Neural cell (in vitro differentiated cells): ENCODE measurements at regions not wholly inside any gene's neighbourhood (a gene's known extent, or its start where the extent isn't known, plus 50 kb on each side); places are given as distances from the start of the nearest gene placed in this dataset.

Source experiments
- H2AFZ ChIP-seq: fragments of 200-600, 300-800 bp; sonication (generic), shearing (Covaris generic); 2 replicates; pipeline ENCODE4 v1.6.0; 2014; ENCODE audit warnings: low read depth, mild to moderate bottlenecking, antibody characterized with exemption, low read length, moderate library complexity
- H3F3A ChIP-seq: fragments of 200-600 bp; shearing (Covaris generic); 2 replicates; pipeline ENCODE4 v1.6.1; 2016; ENCODE audit warnings: mild to moderate bottlenecking, moderate library complexity, mixed read lengths, antibody characterized with exemption, low read length; ENCODE audit not compliant: insufficient read depth, poor library complexity, severe bottlenecking
- H3K27ac ChIP-seq: fragments of 200-600, 300-800 bp; sonication (generic), shearing (Covaris generic); 2 replicates; pipeline ENCODE4 v1.5.1; 2014; ENCODE audit warnings: mild to moderate bottlenecking, low read length, moderate library complexity
- H3K27me3 ChIP-seq: fragments of 300-800, 200-600 bp; sonication (generic), shearing (Covaris generic); 2 replicates; pipeline ENCODE4 v1.6.0; 2014; ENCODE audit warnings: mild to moderate bottlenecking, low read depth, low read length, moderate library complexity; ENCODE audit not compliant: insufficient read depth
- H3K36me3 ChIP-seq: fragments of 300-800, 200-600 bp; sonication (generic), shearing (Covaris generic); 2 replicates; pipeline ENCODE4 v1.5.1; 2014; ENCODE audit warnings: mild to moderate bottlenecking, antibody characterized with exemption, low read length, moderate library complexity; ENCODE audit not compliant: insufficient read depth
- H3K4me2 ChIP-seq: fragments of 300-800, 200-600 bp; sonication (generic), shearing (Covaris generic); 2 replicates; pipeline ENCODE4 v1.6.0; 2014; ENCODE audit warnings: mild to moderate bottlenecking, low read length
- H3K4me3 ChIP-seq: fragments of 300-800, 200-600 bp; sonication (generic), shearing (Covaris generic); 2 replicates; pipeline ENCODE4 v1.5.1; 2014; ENCODE audit warnings: mild to moderate bottlenecking, low read length, moderate library complexity
- H3K79me2 ChIP-seq: fragments of 200-600 bp; shearing (Covaris generic); replicated peaks from 2 replicates; pipeline ENCODE4 v1.6.0; 2014; ENCODE audit warnings: mild to moderate bottlenecking, low read length, moderate library complexity; ENCODE audit not compliant: insufficient read depth
- H3K9ac ChIP-seq: fragments of 300-800, 200-600 bp; sonication (generic), shearing (Covaris generic); 2 replicates; pipeline ENCODE4 v1.6.1; 2016; ENCODE audit warnings: mild to moderate bottlenecking, low read length, mixed read lengths
- H3K9me2 ChIP-seq: fragments of 200-600 bp; shearing (Covaris generic); 2 replicates; pipeline ENCODE4 v1.6.1; 2016; ENCODE audit warnings: mild to moderate bottlenecking, low read length, mixed read lengths; ENCODE audit not compliant: insufficient read depth
- H3K9me3 ChIP-seq: fragments of 200-600, 300-800 bp; sonication (generic), shearing (Covaris generic); 2 replicates; pipeline ENCODE4 v1.6.1; 2016; ENCODE audit warnings: mild to moderate bottlenecking, mixed run types, low read length, moderate library complexity, mixed read lengths
- H4K20me1 ChIP-seq: fragments of 200-600 bp; shearing (Covaris generic); 2 replicates; pipeline ENCODE4 v1.6.1; 2016; ENCODE audit warnings: mild to moderate bottlenecking, mixed run types; ENCODE audit not compliant: insufficient read depth
- EP300 ChIP-seq: fragments of 450-650 bp; conservative IDR thresholded peaks from 2 replicates; pipeline ENCODE4 v1.6.1; 2014; ENCODE audit warnings: antibody characterized with exemption, mild to moderate bottlenecking, moderate library complexity; ENCODE audit not compliant: poor library complexity, severe bottlenecking
- EZH2 ChIP-seq: fragments of 200-600, 300-800 bp; shearing (Covaris generic), sonication (generic); IDR thresholded peaks from 2 replicates; pipeline ENCODE4 v1.6.1; 2014; ENCODE audit warnings: antibody characterized with exemption, low read length, borderline replicate concordance, mild to moderate bottlenecking; ENCODE audit not compliant: insufficient read depth, poor library complexity, severe bottlenecking
- MXI1 ChIP-seq: fragments of 450-650 bp; conservative IDR thresholded peaks from 2 replicates; pipeline ENCODE4 v1.6.1; 2014; ENCODE audit warnings: antibody characterized with exemption, mild to moderate bottlenecking; ENCODE audit not compliant: poor library complexity, severe bottlenecking
- POLR2AphosphoS5 ChIP-seq: IDR thresholded peaks from 2 replicates; pipeline ENCODE4 v1.6.1; 2012
- RAD21 ChIP-seq: fragments of 450-650 bp; conservative IDR thresholded peaks from 2 replicates; pipeline ENCODE4 v1.6.1; 2014; ENCODE audit warnings: antibody characterized with exemption, mild to moderate bottlenecking, moderate library complexity
- REST ChIP-seq: IDR thresholded peaks from 2 replicates; pipeline ENCODE4 v1.6.1; 2012; ENCODE audit warnings: borderline replicate concordance
- SMC3 ChIP-seq: fragments of 450-650 bp; conservative IDR thresholded peaks from 2 replicates; pipeline ENCODE4 v1.6.1; 2014; ENCODE audit warnings: antibody characterized with exemption, mild to moderate bottlenecking, moderate library complexity; ENCODE audit not compliant: poor library complexity
- TAF1 ChIP-seq: IDR thresholded peaks from 2 replicates; pipeline ENCODE4 v1.6.1; 2012; ENCODE audit warnings: low read depth
- TF ChIP-seq, protein P1 (sequence below): fragments of 450-650 bp; IDR thresholded peaks from 2 replicates; pipeline ENCODE4 v1.5.1; 2014; ENCODE audit warnings: antibody characterized with exemption, mild to moderate bottlenecking, moderate library complexity; ENCODE audit not compliant: poor library complexity, severe bottlenecking

DNA sequence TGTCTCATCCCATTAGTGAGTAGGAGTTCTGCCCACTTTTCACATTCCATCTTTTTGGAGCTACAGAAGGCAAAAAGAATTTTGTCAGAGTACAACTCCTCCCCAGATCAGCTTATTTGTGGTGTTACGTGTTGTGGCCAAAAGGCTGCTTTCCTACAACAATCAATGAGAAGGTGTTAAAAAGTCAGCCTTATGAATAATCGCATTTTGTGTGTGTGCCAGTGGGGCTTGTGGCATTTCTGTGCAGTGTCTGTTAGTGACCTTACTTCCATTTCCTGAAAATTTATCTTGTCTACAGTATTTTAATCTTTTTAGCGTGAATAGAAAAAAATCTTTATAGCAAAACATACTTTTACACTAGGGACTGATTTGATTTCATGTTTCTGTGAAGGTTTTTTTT lies 458.3 kb upstream of the LCORL start:
- Histone ChIP-seq H3K79me2 (no peaks in the 10 kb centered on the region), H3K9me3 (no peaks in the 10 kb centered on the region), H3K9me2 (no peaks in the 10 kb centered on the region), H3K36me3 (no peaks in the 10 kb centered on the region), H3K9ac (no peak overlapping the region), H3F3A (no peaks in the 10 kb centered on the region), H3K27ac (no peak overlapping the region), H4K20me1 (no peaks in the 10 kb centered on the region), H2AFZ (no peak overlapping the region), H3K27me3 (no peaks in the 10 kb centered on the region), H3K4me2 (no peak overlapping the region), H3K4me3 (no peak overlapping the region)
- TF ChIP-seq SMC3 (no peak), RAD21 (no peak)

DNA sequence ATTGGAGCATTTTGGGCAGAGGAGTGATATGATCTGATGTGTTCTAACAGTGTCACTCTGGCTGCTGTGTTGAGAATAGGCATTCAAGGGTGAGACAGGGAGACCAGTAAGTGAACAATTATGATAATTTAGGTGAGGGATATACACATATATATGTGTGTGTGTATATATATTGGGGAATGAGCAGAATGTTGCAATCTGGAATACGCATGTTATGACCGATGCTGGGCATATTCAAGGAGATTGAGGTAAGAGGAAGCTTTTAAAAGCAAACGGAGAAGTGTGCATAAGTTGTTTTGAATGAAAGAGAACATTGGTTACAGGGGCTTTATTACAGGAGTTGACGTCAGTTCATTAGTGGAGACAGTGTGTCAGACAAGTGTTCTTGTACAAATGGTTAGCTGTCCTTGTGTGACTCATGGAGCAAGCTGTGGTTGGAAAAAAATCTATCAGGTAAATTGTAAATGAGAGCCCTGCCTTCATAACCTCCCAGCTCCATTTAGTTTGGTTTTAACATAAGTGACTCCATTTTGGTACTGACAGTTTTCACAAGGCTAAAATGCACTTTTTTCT lies 442.5 kb upstream of the LCORL start:
- no peaks in the 10 kb centered on the region for H3K79me2 ChIP-seq
- H3K9me2 ChIP-seq = no peaks in the 10 kb centered on the region
- H3F3A ChIP-seq = no peaks in the 10 kb centered on the region
- H4K20me1 ChIP-seq = no peaks in the 10 kb centered on the region
- no peak overlapping the region for H3K27ac ChIP-seq
- H3K9ac ChIP-seq = no peak overlapping the region
- H3K9me3 ChIP-seq = no peaks in the 10 kb centered on the region
- H3K4me3 ChIP-seq = no peak overlapping the region
- TF ChIP-seq SMC3 (no peak), RAD21 (no peak), POLR2AphosphoS5 (no peak), MXI1 (no peak), TAF1 (no peak), EP300 (no peak), REST (no peak), EZH2 (no peak)
- TF ChIP-seq, protein P1, sequence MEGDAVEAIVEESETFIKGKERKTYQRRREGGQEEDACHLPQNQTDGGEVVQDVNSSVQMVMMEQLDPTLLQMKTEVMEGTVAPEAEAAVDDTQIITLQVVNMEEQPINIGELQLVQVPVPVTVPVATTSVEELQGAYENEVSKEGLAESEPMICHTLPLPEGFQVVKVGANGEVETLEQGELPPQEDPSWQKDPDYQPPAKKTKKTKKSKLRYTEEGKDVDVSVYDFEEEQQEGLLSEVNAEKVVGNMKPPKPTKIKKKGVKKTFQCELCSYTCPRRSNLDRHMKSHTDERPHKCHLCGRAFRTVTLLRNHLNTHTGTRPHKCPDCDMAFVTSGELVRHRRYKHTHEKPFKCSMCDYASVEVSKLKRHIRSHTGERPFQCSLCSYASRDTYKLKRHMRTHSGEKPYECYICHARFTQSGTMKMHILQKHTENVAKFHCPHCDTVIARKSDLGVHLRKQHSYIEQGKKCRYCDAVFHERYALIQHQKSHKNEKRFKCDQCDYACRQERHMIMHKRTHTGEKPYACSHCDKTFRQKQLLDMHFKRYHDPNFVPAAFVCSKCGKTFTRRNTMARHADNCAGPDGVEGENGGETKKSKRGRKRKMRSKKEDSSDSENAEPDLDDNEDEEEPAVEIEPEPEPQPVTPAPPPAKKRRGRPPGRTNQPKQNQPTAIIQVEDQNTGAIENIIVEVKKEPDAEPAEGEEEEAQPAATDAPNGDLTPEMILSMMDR = no peak
- no peaks in the 10 kb centered on the region for H3K27me3 ChIP-seq
- H3K36me3 ChIP-seq = no peaks in the 10 kb centered on the region
- no peak overlapping the region for H2AFZ ChIP-seq
- no peak overlapping the region for H3K4me2 ChIP-seq

DNA sequence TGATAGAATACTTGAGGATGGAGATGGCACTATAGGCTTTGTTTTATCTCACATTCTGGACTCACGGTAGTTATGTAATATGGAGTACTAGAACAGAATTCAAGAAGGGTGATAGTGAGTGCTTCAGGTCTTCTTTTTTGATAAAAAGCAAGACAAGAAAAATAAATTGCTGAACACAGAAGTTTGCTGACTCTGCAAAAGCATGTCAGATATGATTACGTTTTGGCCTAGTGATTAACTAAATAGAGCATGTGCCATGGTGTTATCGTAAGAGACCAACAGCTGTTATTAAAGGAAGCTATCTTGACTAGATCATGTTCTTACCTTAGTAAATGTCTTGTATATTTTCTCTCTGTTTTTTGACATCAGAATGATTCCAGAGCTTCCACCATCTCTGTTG lies 436.9 kb upstream of the LCORL start:
- H3K9me3 ChIP-seq = no peaks in the 10 kb centered on the region

More for the DNA sequence above, 436.9 kb upstream of the LCORL start:
- no peaks in the 10 kb centered on the region for H3K79me2 ChIP-seq
- H3K9me2 ChIP-seq = no peaks in the 10 kb centered on the region
- H3F3A ChIP-seq = no peaks in the 10 kb centered on the region
- no peak overlapping the region for H3K4me2 ChIP-seq
- H3K27me3 ChIP-seq = no peaks in the 10 kb centered on the region
- no peak overlapping the region for H3K9ac ChIP-seq
- no peaks in the 10 kb centered on the region for H4K20me1 ChIP-seq
- H3K4me3 ChIP-seq = no peak overlapping the region
- TF ChIP-seq, protein P1 = no peak
- TF ChIP-seq REST = no peak
- TF ChIP-seq MXI1 = no peak
- no peak for TF ChIP-seq TAF1
- TF ChIP-seq EP300 = no peak
- TF ChIP-seq RAD21 = no peak
- no peak for TF ChIP-seq POLR2AphosphoS5
- no peak for TF ChIP-seq EZH2
- TF ChIP-seq SMC3 = no peak
- no peak overlapping the region for H2AFZ ChIP-seq
- no peak overlapping the region for H3K27ac ChIP-seq
- no peaks in the 10 kb centered on the region for H3K36me3 ChIP-seq
